HG03103 (cell line): ENCODE measurements at regions not wholly inside any gene's neighbourhood (a gene's known extent, or its start where the extent isn't known, plus 50 kb on each side); places are given as distances from the start of the nearest gene placed in this dataset.
"Not testable (repeated sequence)": the region's sequence is repeated elsewhere in the genome, so short reads cannot be mapped to it uniquely, and the experiment has no call there.

Experiments
- ATAC-seq: cut with Tn5 transposase; IDR thresholded peaks from one replicate; pipeline ENCODE4 v1.9.1; 2021; ENCODE audit warnings: low read depth; ENCODE audit not compliant: unreplicated experiment

GRCh38 chr17:14522795-14523387 lies 222.0 kb downstream of the HS3ST3B1 start:
- ATAC-seq = no peak

- not testable (repeated sequence) for ATAC-seq
Observed at GRCh38 chr17:14518919-14519318, 218.0 kb downstream of the HS3ST3B1 start.

GRCh38 chr17:14514973-14515372 lies 214.1 kb downstream of the HS3ST3B1 start:
- ATAC-seq = no peak

GRCh38 chr17:14513835-14514234 lies 213.0 kb downstream of the HS3ST3B1 start:
- ATAC-seq = no peak

GRCh38 chr17:14510136-14510535 lies 209.3 kb downstream of the HS3ST3B1 start:
- no peak for ATAC-seq

GRCh38 chr17:14508156-14508555 lies 207.3 kb downstream of the HS3ST3B1 start:
- no peak for ATAC-seq

- no peak for ATAC-seq
Observed at GRCh38 chr17:14506364-14506763, 205.5 kb downstream of the HS3ST3B1 start.

- no peak for ATAC-seq
Observed at GRCh38 chr17:14505606-14506005, 204.7 kb downstream of the HS3ST3B1 start.

GRCh38 chr17:14499976-14500375 lies 199.1 kb downstream of the HS3ST3B1 start:
- no peak for ATAC-seq

GRCh38 chr17:14498812-14499211 lies 197.9 kb downstream of the HS3ST3B1 start:
- no peak for ATAC-seq

- ATAC-seq = no peak
Observed at GRCh38 chr17:14494161-14494560, 193.3 kb downstream of the HS3ST3B1 start.

GRCh38 chr17:14489986-14490385 lies 189.1 kb downstream of the HS3ST3B1 start:
- no peak for ATAC-seq

GRCh38 chr17:14488958-14489550 lies 188.2 kb downstream of the HS3ST3B1 start:
- no peak for ATAC-seq

GRCh38 chr17:14487068-14487467 lies 186.2 kb downstream of the HS3ST3B1 start:
- ATAC-seq = no peak

GRCh38 chr17:14482715-14483114 lies 181.8 kb downstream of the HS3ST3B1 start:
- ATAC-seq = no peak

- ATAC-seq = no peak
Observed at GRCh38 chr17:14481664-14482063, 180.8 kb downstream of the HS3ST3B1 start.

GRCh38 chr17:14474591-14474990 lies 173.7 kb downstream of the HS3ST3B1 start:
- ATAC-seq = no peak

- no peak for ATAC-seq
Observed at GRCh38 chr17:14471052-14471451, 170.2 kb downstream of the HS3ST3B1 start.

GRCh38 chr17:14470417-14470816 lies 169.5 kb downstream of the HS3ST3B1 start:
- ATAC-seq = no peak

GRCh38 chr17:14469971-14470370 lies 169.1 kb downstream of the HS3ST3B1 start:
- ATAC-seq = no peak

GRCh38 chr17:14468858-14469257 lies 168.0 kb downstream of the HS3ST3B1 start:
- ATAC-seq = no peak

GRCh38 chr17:14461227-14461548 lies 160.3 kb downstream of the HS3ST3B1 start:
- no peak for ATAC-seq
